HG03378 (cell line): ENCODE measurements at regions not wholly inside any gene's neighbourhood (a gene's known extent, or its start where the extent isn't known, plus 50 kb on each side); places are given as distances from the start of the nearest gene placed in this dataset.

ENCODE experiments used
- ATAC-seq: cut with Tn5 transposase; IDR thresholded peaks from one replicate; pipeline ENCODE4 v1.9.1; 2021; ENCODE audit warnings: mild to moderate bottlenecking, moderate library complexity; ENCODE audit not compliant: unreplicated experiment

DNA sequence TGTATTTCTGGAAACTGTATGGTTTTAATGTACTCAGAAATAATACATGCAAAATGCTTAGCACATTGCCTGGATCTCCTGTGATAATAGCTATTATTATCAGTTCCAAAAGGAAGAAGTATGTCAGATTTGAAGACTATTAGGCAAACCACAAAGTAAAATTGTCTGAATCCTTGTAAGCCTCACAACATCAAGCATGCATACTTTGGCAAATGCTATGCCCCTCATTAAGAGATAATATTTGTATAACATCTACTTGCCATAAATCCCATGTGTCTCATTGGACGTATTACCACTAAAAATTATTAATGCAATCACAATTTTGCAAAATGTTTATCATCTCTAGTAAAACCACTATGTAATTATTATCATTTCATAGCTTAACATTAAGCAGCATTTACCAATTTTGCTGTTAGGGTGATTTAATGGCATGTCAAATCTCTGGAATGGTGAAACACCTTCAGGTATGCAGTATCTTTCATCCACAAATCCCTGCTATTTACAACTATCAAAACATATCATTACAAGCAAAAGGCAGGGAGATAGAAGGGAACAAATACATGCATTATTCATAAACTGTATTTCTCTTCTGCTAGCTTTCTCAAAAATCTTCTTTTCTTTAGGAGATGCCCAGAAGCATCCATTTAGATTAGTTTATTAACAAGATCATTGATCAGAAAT is 974.6 kb upstream of the RAG2 start:
- ATAC-seq = no peak

DNA sequence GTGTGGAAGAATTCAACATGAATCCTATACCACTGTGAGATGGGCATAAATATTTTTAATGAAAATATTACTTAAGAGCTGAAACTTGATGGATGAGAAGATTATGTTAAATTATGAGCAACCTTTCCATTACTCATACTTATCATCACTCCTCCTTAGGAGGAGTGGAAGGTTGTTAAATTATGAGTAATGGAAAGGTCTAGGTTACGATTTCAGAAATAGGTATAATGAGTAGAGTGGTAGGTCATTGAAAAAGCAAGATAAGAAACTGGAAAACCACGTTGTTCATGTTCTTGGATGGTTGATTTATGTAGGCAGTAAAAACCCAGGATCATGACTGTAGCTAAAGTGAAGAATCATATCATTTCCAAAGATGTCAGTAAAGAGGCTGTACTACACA is 973.2 kb upstream of the RAG2 start:
- no peak for ATAC-seq

DNA sequence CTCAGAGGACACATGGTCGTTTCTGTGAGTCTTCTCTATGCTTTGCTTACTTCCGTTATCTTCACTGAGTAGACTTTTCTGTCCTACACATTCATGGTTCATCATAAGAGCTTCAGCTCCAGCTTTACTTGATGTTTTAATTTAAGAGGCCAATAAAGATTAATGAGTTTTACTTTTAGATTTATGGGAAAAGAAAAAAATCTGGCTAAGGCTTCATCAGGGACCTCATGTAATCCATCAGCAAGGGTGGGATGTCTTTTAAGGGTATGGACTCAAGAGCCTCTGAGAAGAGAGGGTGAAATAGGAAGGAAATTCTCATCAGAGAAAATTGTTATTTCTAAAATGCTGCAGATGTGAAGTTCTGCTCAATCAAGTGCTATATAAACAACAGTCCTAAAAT is 963.0 kb upstream of the RAG2 start:
- ATAC-seq = no peak

DNA sequence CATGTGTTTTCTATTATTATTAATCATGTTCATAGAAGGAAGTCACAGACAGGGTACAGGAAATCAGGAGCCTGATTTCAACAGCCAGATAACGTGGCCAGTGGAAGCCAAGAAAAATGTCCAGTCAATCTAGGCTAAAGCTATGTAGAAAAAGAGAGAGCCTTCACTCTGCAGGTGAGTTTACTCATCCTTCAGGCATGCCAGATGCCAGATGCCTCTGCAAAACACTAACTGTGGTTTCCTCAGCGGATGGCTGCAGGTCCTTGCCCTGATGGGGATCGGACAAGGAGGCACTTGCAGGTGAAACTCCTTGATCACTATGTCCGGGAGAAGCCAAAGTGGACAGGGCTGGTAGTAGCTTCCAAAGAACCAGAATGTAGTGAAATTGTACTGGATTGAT is 962.3 kb upstream of the RAG2 start:
- ATAC-seq = no peak

DNA sequence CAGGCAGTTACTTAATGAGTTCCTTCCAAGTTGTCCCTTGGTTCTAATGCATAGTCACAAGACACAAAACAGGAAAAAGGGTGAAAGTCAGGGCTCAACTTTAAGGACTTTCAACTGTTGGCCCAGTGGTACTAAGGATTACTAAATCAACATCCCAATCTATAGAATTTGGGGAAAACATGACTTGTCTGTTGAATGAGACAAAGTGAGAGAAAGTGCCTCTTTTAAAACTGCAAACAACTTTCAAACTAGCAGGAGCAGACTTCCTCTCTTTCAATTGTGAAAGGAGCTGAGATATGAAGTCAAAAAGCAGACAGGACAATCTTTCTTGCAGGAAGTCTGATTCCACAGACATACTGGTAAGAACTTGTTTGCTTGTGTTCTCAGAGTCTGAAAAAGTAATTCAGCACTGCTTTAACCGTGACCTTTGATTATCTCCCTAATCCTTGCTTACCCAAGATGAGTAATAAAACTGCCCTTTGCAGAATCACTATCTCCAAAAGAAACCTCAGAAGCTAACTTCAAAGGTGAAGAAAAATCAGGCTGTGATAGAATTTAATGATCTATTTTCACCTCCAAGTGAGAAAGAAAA is 960.7 kb upstream of the RAG2 start:
- no peak for ATAC-seq

DNA sequence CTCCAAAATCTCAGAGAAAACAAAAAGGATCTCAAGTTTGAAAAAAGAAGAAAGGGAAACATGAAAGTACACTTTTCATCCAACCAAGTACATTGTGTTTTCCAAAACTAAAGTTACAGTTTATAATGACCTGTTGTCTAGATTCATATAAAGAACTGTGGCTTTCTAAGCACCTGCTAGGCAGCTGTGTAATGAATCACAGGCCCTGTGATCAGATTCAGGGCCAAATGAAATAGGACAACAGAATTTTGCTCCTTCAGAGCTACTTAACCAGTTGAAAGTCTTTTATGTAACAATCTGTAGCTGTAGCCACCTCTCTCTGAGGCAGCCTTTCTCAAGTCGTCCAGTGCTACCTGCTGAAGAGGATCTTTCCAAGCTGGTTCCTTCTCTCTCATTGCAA is 960.0 kb upstream of the RAG2 start:
- ATAC-seq = no peak

DNA sequence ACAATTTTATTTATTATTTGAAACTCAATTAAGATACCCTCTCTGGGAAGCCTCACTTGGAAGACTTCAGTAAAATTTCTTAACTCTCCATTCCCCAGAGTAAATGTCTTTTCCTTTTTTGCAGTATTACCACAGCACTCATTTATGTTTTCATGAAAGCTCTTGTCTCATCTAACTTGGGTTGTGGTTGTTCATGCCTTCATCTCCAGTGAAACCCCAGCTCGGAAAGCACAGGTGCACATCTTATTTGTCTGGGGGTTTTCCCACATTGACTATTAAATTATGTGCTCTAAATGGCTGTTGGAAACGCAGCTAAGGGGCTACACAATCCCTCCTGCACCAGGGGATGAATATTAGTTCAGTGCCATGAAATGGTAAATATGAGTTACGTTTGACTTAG is 954.2 kb upstream of the RAG2 start:
- ATAC-seq = no peak

DNA sequence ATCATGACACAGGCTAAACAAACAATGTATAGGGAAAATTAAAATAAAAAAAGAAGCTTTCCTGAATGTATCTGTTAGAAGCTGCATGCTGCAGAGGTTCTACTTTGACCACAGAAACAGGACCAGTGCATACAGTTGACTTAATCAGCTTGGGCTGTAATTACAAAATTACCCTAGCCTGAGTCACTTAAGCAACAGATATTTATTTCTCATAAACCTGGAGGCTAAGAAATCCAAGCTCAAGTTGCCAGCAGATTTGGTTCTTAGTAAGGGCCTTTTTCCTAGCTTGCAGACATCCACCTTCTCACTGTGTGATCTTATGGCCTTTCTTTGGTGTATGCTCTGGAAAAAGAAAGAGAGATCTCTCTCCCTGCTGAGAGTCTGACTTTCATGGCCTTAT is 946.5 kb upstream of the RAG2 start:
- no peak for ATAC-seq

DNA sequence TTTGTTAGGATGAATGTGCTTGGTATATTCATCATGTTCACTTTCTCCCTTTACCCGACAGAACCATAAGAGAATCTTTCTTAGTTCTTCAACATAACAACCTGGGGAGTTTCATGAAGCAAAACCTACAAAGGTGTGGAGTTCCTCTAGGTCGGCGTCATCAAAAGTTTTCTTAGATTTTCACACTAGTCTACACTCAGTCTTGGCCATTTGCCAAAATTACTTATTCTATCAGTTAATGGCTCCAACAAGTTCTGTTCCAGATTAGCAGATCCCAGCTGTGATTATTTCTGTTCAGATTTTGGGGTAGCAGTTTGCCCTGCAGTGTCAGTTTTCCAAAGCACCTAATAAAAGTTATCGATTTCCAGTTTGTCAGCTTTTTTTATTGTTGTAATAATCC is 935.8 kb upstream of the RAG2 start:
- ATAC-seq = no peak

DNA sequence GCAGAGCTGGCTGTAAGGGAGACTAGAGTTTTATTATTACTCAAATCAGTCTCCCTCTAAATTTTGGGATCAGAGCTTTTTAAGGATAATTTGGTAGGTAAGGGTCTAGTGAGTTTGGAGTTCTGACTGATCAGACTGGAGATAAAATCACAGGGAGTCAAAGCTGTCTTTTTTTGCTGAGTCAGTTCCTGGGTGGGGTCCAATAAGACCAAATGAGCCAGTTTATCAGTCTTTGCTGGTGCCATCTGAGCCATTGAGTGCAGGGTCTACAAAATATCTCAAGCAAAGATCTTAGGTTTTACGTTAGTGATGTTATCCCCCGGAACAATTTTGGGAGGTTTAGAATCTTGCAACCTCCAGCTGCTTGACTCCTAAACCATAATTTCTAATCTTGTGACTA is 935.1 kb upstream of the RAG2 start:
- no peak for ATAC-seq

DNA sequence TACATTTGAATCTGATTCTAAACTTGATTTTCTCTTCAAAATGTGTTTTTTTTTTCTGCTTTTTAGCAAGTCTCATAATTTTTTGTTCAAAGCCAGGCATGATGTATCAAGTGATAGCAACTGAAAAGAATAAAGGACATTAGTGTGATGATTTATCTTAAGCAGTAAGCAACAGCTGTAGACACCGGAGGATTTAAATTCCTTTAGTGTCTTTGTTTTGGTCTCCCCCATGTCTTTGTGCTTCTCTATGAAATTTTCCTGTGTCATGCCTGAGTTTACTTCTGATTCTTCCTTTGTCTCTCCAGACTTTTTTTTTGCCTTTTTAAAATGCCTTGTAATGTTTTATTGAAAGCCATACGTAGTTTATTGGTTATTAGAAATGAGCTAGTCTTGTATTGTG is 934.2 kb upstream of the RAG2 start:
- ATAC-seq = no peak

DNA sequence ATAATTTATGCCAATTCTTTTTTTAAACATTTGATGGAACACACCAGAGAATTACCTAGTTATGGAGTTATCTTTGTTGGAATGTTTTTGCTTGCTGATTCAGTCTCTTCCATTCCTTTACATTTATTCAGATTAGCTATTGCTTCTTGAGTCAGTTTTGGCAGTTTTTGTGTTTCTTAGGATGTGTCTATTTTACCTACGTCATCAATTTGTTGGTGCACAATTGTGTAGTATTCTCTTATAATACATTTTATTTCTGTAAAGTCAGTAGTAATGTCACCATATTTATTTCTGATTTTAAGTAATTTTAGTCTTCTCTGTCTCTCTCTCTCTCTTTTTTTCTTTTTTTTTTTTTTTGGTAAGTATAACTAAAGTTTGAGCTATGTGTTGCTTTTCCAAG is 929.5 kb upstream of the RAG2 start:
- no peak for ATAC-seq

DNA sequence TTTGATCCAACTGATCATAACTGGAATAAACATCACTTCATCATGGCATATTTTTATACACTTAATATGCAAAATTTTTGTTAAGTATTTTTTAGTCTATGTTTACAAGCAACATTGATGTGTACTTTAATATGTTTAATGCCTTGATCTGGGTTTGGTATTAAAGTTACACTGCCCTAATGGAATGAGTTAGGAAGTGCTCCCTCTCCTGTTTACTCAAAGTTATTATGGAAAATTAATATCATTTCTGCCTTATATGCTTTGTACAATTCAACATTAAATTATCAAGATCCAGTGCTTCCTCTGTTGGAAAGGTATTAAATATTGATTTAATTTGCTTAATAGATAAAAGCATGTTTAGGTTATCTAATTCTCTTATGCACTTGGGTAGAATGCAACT is 927.3 kb upstream of the RAG2 start:
- ATAC-seq = no peak

DNA sequence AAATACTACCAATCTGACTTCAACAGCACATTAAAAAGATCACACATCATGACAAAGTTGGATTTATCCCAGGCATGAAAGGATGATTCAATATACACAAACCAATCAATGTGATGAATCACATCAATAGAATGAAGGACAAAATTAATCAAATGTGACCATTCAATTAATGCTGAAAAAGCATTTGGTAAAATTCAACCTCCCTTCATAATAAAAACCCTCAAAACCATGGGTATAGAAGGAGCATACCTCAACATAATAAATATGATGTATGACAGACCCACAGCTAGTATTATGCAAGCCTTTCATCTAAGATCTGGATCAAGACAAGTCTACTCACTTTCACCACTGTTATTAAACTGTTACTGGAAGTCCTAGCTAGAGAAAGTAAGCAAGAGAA is 921.7 kb upstream of the RAG2 start:
- no peak for ATAC-seq

DNA sequence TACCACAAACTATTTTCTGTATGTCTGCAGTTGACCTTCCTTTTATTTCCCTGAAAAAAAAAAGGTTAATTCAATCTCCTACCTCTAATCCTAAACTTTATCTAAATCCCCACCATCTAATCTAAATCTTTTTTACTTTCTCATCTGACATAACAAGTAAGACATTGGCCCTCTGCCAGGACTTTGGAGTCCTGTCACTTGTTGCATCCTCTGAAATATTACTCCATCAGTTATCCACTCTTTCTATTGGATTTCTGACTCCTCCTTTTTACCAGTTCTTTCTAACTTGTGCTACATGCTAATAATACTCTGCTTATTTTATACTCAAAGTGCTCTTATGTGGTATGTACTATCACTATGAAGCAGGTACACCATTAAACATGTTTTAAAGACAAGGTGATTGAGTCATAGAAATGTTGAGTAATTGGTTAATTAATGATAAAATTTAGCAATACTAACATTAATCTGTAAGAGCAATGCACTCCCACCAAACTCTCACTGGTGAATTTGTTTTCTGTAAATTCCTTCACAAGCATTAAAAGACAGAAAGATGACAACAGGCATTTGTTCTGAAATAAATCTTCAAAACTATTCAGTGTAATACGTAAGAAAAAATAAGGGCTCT is 914.2 kb upstream of the RAG2 start:
- no peak for ATAC-seq

DNA sequence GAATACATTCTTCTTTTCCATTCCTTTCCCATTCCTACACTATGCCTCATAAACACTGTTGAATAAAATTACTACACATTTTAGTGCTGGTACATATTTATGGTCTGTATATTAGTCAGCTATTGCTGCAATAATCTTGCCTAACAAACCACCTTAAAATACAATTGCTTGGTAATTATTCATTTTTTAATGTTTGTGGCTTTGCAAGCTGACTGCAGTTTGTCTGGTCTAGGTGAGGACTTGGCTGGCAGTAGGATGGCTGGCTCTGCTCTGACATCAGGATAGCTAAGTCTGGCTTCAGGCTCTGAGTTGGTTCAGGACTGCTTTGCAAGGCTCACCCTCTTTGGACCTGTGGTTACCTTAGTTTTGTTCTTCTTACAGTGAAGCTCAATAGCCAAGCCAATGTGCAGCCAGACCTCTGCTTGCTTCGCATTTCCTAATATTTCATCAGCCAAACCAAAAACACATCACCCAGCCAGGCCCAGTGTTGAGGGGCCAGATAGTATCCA is 913.4 kb upstream of the RAG2 start:
- ATAC-seq = no peak

DNA sequence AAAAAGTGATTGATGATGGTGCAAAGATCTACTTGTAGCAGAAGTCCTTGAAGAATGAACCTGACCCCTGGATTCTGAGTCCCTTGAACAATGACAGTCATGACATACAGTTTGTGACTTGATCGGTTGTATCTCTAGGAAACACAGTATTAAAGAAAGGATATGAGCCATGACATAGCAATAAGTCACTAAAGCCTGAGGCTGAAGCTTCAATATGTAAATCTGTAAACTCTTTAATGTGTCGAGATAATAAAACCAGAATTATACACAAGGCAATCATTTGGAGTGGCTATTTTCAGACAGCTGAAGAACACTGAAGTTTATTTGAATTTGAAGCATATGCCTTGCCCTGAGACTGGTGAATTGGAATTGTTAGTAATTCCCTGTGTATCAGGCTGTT is 911.5 kb upstream of the RAG2 start:
- no peak for ATAC-seq

DNA sequence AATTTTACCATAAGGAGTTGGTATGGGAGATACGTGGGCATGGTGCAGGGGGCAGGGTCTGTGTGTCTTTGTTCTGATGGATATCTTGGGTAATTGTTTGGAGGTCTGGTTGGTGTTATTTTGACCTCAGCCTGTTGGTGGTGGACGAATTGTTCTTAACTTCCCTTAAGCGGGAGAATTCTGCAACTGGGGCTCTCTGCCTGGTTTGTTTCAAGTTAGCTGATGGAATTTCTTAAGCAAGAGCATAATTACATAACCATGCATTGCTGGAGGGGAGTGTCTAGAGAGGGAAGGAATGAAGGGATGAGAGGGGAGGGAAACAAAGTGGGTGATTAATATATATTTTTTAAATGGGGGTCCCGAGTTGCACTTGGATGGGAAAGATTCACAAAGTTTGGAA is 908.5 kb upstream of the RAG2 start:
- ATAC-seq = no peak

DNA sequence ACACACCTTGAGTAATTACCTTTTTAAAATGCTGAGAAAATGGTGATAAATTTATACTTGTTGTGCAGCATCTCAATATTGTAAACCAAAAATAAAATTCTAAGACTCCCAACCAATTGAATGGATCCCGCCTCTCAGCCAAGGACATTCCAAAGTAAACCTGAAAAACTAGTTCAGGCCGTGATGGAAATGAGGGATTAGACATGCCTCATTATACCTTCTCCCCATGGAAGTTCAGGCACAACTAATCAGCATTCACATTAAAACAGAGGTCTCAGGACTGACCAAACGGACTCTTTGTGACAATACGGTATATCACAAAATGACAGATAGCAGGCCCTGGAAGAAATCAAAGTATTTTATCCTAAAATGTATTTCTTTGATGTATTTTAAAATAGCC is 907.4 kb upstream of the RAG2 start:
- ATAC-seq = no peak

DNA sequence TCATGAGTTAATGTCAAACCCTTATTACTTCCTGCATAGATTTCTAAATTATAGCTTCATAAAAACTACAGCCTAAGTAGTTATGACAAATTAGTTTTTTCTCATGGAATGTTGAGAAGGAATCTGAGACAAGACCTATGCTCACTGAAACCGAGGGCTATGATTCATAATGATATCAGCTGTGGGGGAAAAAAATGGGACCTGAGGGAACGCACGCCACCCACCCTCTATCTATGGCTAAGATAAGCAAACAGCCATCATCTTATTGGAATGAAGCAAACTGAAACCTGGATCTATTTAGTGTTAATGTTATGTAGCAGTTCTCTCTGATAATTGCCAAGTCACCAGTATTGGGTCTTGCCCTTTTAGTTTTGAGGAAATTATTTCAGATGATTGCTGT is 906.9 kb upstream of the RAG2 start:
- ATAC-seq = no peak

DNA sequence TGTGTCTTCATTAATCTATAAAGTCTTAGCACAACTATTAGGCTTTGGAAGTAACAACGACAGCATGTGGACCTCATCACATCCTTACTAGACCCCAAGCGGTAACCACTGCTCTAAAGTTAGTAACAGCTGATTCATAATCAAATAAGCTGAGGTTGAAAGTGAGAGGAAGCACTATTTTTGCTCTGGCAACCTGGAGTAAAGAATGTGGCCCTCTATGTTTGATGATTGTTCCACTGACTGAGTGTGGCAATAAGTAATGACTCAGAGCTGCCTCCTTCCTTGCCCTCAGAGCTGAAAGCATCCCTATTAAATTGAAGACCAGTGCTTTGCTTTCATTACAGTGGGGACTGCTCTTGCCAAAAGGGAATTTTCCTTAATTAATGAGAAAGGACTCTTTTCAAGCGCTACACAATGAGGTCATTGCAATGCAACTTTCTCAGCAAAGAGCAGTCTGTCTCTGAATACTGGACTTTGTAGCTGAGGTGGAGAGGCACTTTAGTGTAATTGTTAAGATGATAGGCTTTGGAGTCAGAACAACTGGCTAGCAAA is 906.1 kb upstream of the RAG2 start:
- ATAC-seq = peak; percentile 95

DNA sequence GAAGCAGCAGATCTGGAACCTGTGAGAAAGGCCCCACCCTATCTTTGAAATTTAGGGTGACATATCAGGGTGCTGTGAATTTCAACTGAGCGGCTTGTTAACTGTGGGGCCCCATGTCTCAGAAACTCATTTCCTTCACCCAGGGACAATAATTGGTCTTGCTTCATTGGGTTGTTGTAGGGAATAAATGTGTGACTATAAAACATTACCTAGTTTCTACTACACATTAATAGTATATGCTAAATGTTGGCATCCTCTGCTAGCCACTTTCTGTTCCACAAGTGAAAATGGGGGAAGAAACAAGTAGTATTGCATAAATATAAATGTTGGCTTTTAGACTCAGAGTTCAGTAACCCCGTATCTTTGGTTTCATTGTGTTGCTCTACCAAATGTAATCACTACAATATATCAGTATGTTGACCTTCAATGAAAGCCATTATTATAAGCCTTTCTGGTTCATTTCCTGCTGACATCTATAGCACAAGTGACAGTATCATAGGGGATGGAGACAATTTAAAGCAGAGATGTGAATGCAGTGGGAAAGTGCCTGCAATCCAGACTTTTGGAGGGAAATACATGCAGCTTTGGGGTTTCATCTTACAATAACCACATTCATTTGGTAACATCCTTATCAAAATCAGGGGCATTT is 905.5 kb upstream of the RAG2 start:
- ATAC-seq = peak; percentile 51
